B cell (primary cell): ENCODE measurements at regions not wholly inside any gene's neighbourhood (a gene's known extent, or its start where the extent isn't known, plus 50 kb on each side); places are given as distances from the start of the nearest gene placed in this dataset.

Experiments
- ATAC-seq: fragments of 200-7000 bp; cut with Tn5 transposase; one replicate; pipeline ENCODE4 v1.10.0; 2021; ENCODE audit warnings: low read depth, mild to moderate bottlenecking, moderate number of reproducible peaks, moderate library complexity
- CTCF ChIA-PET: fragments of 350-600 bp; sonication (Branson Sonifier 250); formaldehyde crosslinking; loops from one replicate; lab custom pipeline; 2021; ENCODE audit warnings: antibody characterized with exemption, inconsistent platforms; lab: Charles Lee
- POLR2A ChIA-PET: fragments of 350-600 bp; sonication (Branson Sonifier 250); formaldehyde crosslinking; loops from one replicate; lab custom pipeline; 2021; ENCODE audit warnings: antibody characterized with exemption; lab: Charles Lee
- DNase-seq: peaks from one replicate; pipeline ENCODE4 v3.0.0; 2013
- H2AFZ ChIP-seq: 2 replicates; pipeline ENCODE4 v1.6.1; 2012; ENCODE audit warnings: mild to moderate bottlenecking, low read depth, low read length; ENCODE audit not compliant: insufficient read depth, poor library complexity, severe bottlenecking
- H3K27ac ChIP-seq, 2 donors: 1 replicate in 1 of 2; 2 replicates in 1 of 2; pipeline ENCODE4 v1.5.1; 2012 to 2013; ENCODE audit warnings: low read length in 2 of 2, mild to moderate bottlenecking in 2 of 2, moderate library complexity in 1 of 2
- H3K27me3 ChIP-seq, 4 experiments: fragments of 200-600 bp in 1 of 4; sonication (generic) in 1 of 4; replicated peaks in 1 of 4; 1 replicate in 2 of 4; 2 replicates in 2 of 4; pipeline versions ENCODE4 v1.6.1 to v1.7.0; 2013 to 2016; ENCODE audit warnings: low read length in 3 of 4, mild to moderate bottlenecking in 2 of 4, mixed read lengths in 1 of 4, moderate library complexity in 1 of 4; ENCODE audit not compliant: insufficient read depth in 4 of 4, control insufficient read depth in 3 of 4; ENCODE audit errors: control extremely low read depth in 1 of 4
- H3K36me3 ChIP-seq, 2 experiments: replicated peaks in 1 of 2; 1 replicate in 1 of 2; 2 replicates in 1 of 2; pipeline versions ENCODE4 v1.6.1 to v1.7.1; 2013; ENCODE audit warnings: low read length in 1 of 2; ENCODE audit not compliant: insufficient read depth in 2 of 2, control insufficient read depth in 1 of 2; ENCODE audit errors: control extremely low read depth in 1 of 2, extremely low read depth in 1 of 2
- H3K4me1 ChIP-seq, 2 donors: fragments of 200-600 bp in 1 of 2; sonication (generic) in 1 of 2; 1 replicate in 1 of 2; 2 replicates in 1 of 2; pipeline versions ENCODE4 v1.5.1 to v1.6.1; 2013 to 2017; ENCODE audit warnings: low read length in 2 of 2; ENCODE audit not compliant: control insufficient read depth in 2 of 2, insufficient read depth in 2 of 2
- H3K4me2 ChIP-seq: replicated peaks from 2 replicates; pipeline ENCODE3; 2012; ENCODE audit warnings: mild to moderate bottlenecking, low read depth, low read length; ENCODE audit not compliant: poor library complexity, severe bottlenecking
- H3K4me3 ChIP-seq, 5 experiments: fragments of 200-600 bp in 1 of 5; sonication (generic) in 1 of 5; 1 replicate in 3 of 5; 2 replicates in 2 of 5; pipeline versions ENCODE4 v1.5.1 to v1.7.0; 2011 to 2016; ENCODE audit warnings: low read length in 4 of 5, mild to moderate bottlenecking in 4 of 5, low read depth in 2 of 5, control low read depth in 1 of 5, moderate library complexity in 1 of 5; ENCODE audit not compliant: insufficient read depth in 1 of 5; ENCODE audit errors: control extremely low read depth in 1 of 5, extremely low read depth in 1 of 5
- H3K79me2 ChIP-seq: fragments of 200-600 bp; sonication (generic); one replicate; pipeline ENCODE4 v1.6.0; 2016; ENCODE audit warnings: low read length; ENCODE audit not compliant: control insufficient read depth, insufficient read depth
- H3K9ac ChIP-seq: fragments of 200-600 bp; sonication (generic); 2 replicates; pipeline ENCODE4 v1.6.1; 2017; ENCODE audit warnings: mild to moderate bottlenecking, low read length, moderate library complexity
- H3K9me3 ChIP-seq, 3 donors: one replicate each; pipeline versions ENCODE4 v1.6.1 to v1.7.1; 2013; ENCODE audit warnings: low read length in 2 of 3; ENCODE audit not compliant: control insufficient read depth in 2 of 3, insufficient read depth in 1 of 3; ENCODE audit errors: control extremely low read depth in 1 of 3
- H4K20me1 ChIP-seq: 2 replicates; pipeline ENCODE4 v1.6.0; 2012; ENCODE audit warnings: mild to moderate bottlenecking, low read length; ENCODE audit not compliant: insufficient read depth, control insufficient read depth, poor library complexity, severe bottlenecking
- H3K27ac Mint-ChIP-seq: one replicate; pipeline ENCODE4 v1.8.0; 2021; ENCODE audit warnings: mixed read lengths
- H3K27me3 Mint-ChIP-seq: one replicate; pipeline ENCODE4 v1.8.0; 2021; ENCODE audit warnings: mixed read lengths
- H3K4me1 Mint-ChIP-seq: one replicate; pipeline ENCODE4 v1.8.0; 2021; ENCODE audit warnings: mixed read lengths
- H3K4me3 Mint-ChIP-seq: one replicate; pipeline ENCODE4 v1.8.0; 2021; ENCODE audit warnings: mixed read lengths
- H3K9me3 Mint-ChIP-seq: one replicate; pipeline ENCODE4 v1.8.0; 2022; ENCODE audit warnings: mixed read lengths; ENCODE audit not compliant: insufficient read depth
- CTCF ChIP-seq: fragments of 200-600 bp; IDR thresholded peaks from one replicate; pipeline ENCODE4 v1.8.0; 2022; ENCODE audit warnings: antibody characterized with exemption, mild to moderate bottlenecking
- EZH2 ChIP-seq: IDR thresholded peaks from 2 replicates; pipeline ENCODE4 v1.6.1; 2012; ENCODE audit warnings: borderline replicate concordance, low read depth, mild to moderate bottlenecking, moderate library complexity, low read length; ENCODE audit not compliant: insufficient read depth, poor library complexity, severe bottlenecking
- WGBS: methylation state at CpG from one replicate; pipeline ENCODE4 v1.1.5; 2013; ENCODE audit warnings: missing lambda C conversion rate; ENCODE audit not compliant: insufficient coverage; 5-methylcytosine and 5-hydroxymethylcytosine counted together
- intact Hi-C: fragments of 100-400 bp; cut with micrococcal nuclease; formaldehyde crosslinking; loops from one replicate; pipeline ENCODE4 v1.10.0; 2022

GRCh38 chr7:68488341-68489060 lies 1109.8 kb upstream of the AUTS2 start:
- peaks cover 0 to 15% (median 2%) of the 10 kb centered on the region in 3 donors for H3K9me3 ChIP-seq
- no peak overlapping the region for H3K4me2 ChIP-seq
- no peak overlapping the region for H3K27ac ChIP-seq
- H3K27ac Mint-ChIP-seq: no peak overlapping the region
- CTCF ChIA-PET: interaction anchor here (0.6 kb wide), 1 partner anchor 50 kb away, joined by 3 read pairs; no protein-coding TSS in a partner anchor
- no peaks in the 10 kb centered on the region for H3K79me2 ChIP-seq
- TF ChIP-seq EZH2 (no peak), CTCF (no peak)
- H3K4me1 Mint-ChIP-seq: no peaks in the 10 kb centered on the region
- no peak overlapping the region for H3K9ac ChIP-seq
- no peaks in the 10 kb centered on the region for H3K4me1 ChIP-seq
- POLR2A ChIA-PET: no interaction called here
- no peaks in the 10 kb centered on the region for H4K20me1 ChIP-seq
- no peak overlapping the region for H3K4me3 ChIP-seq
- intact Hi-C loops: no loop called here
- no peaks in the 10 kb centered on the region for H3K36me3 ChIP-seq
- no peak for DNase-seq
- no peak for ATAC-seq
- WGBS: 92% methylated on average over 5 of the region's 8 CpGs
- H2AFZ ChIP-seq: no peak overlapping the region
- no peaks in the 10 kb centered on the region for H3K27me3 ChIP-seq
- no peak overlapping the region for H3K4me3 Mint-ChIP-seq
- no peaks in the 10 kb centered on the region for H3K27me3 Mint-ChIP-seq
- no peaks in the 10 kb centered on the region for H3K9me3 Mint-ChIP-seq

- no peak overlapping the region for H2AFZ ChIP-seq
- no peak overlapping the region for H3K27ac Mint-ChIP-seq
- WGBS: 60% methylated on average over 1 of the region's 2 CpGs
- H3K36me3 ChIP-seq: no peaks in the 10 kb centered on the region
- H3K9me3 ChIP-seq: peaks cover 0 to 11% (median 2%) of the 10 kb centered on the region in 3 donors
- H3K4me1 Mint-ChIP-seq: no peaks in the 10 kb centered on the region
- CTCF ChIA-PET: no interaction called here
- no peak overlapping the region for H3K4me3 Mint-ChIP-seq
- intact Hi-C loops: no loop called here
- no peak for ATAC-seq
- no peaks in the 10 kb centered on the region for H3K27me3 Mint-ChIP-seq
- no peaks in the 10 kb centered on the region for H3K27me3 ChIP-seq
- no peak overlapping the region for H3K9ac ChIP-seq
- no peak for DNase-seq
- no peaks in the 10 kb centered on the region for H4K20me1 ChIP-seq
- no peak overlapping the region for H3K27ac ChIP-seq
- TF ChIP-seq EZH2: no peak
- TF ChIP-seq CTCF: no peak
- H3K79me2 ChIP-seq: no peaks in the 10 kb centered on the region
- no peak overlapping the region for H3K4me2 ChIP-seq
- no peak overlapping the region for H3K4me3 ChIP-seq
- POLR2A ChIA-PET: no interaction called here
- H3K9me3 Mint-ChIP-seq: no peaks in the 10 kb centered on the region
- no peaks in the 10 kb centered on the region for H3K4me1 ChIP-seq
Observed at GRCh38 chr7:68491523-68492358, 1106.5 kb upstream of the AUTS2 start.
